ENCODE measurements at regions not wholly inside any gene's neighbourhood (a gene's known extent, or its start where the extent isn't known, plus 50 kb on each side); places are given as distances from the start of the nearest gene placed in this dataset.

DNA sequence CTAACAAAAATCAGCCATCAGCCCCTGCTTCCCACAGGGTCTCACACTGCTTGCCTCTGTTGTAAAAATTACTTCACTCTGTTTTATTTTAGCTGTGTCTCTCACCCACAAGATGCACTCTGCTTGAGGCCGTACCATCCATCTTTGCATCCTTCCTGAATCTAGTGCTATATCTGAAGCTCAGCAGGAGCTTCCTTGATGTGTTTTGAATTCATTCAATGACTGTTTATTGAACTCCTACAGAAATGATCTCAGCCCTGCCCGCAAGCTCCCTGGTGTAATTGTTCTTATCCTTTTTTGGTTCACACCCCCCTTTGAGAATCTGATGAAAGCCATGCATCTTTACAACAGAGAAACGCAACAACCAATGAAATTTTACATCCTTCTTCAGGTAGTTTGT lies 310.2 kb upstream of the ZC3H12C start:
- H3K4me1 ChIP-seq (ENCODE audit: control insufficient read depth, insufficient read depth, low read length, poor library complexity, severe bottlenecking) = no peaks in the 10 kb centered on the region
- no peak overlapping the region for H3K27ac Mint-ChIP-seq
- H3K4me1 Mint-ChIP-seq = peaks cover 0 to 3% (median 0%) of the 10 kb centered on the region in 4 donors
- peaks cover 4% of the 10 kb centered on the region for H3K27me3 Mint-ChIP-seq
- H3K4me3 Mint-ChIP-seq = no peak overlapping the region
- no peaks in the 10 kb centered on the region for H3K36me3 ChIP-seq (ENCODE audit: control insufficient read depth, insufficient read depth, low read length)
- no peaks in the 10 kb centered on the region for H3K36me3 Mint-ChIP-seq
- H3K4me3 ChIP-seq (ENCODE audit: low read depth, low read length) = no peak overlapping the region
- ATAC-seq (ENCODE audit: low read depth in 2 of 2) (no peak), DNase-seq (no peak)
- H3K9me3 Mint-ChIP-seq = peaks cover 0 to 2% (median 0%) of the 10 kb centered on the region in 7 donors
- H3K27me3 ChIP-seq (ENCODE audit: control insufficient read depth, insufficient read depth, low read length) = no peaks in the 10 kb centered on the region
- H3K9me3 ChIP-seq (ENCODE audit: control insufficient read depth in 2 of 2, low read length in 2 of 2) = no peaks in the 10 kb centered on the region
- no peak overlapping the region for H3K27ac ChIP-seq (ENCODE audit: insufficient read depth, low read length, poor library complexity, severe bottlenecking)

- no peak overlapping the region for H3K4me3 ChIP-seq (ENCODE audit: low read depth, low read length)
- Mint-ChIP-seq H3K36me3 (no peaks in the 10 kb centered on the region), H3K27me3 (peaks cover 4% of the 10 kb centered on the region), H3K4me3 (peak overlapping the region in 1 of 4 donors; percentile 38), H3K9me3 (peaks cover 0 to 2% (median 0%) of the 10 kb centered on the region in 7 donors), H3K4me1 (peaks cover 0 to 3% (median 0%) of the 10 kb centered on the region in 4 donors), H3K27ac (no peak overlapping the region)
- H3K27me3 ChIP-seq (ENCODE audit: control insufficient read depth, insufficient read depth, low read length) = no peaks in the 10 kb centered on the region
- no peaks in the 10 kb centered on the region for H3K36me3 ChIP-seq (ENCODE audit: control insufficient read depth, insufficient read depth, low read length)
- H3K9me3 ChIP-seq (ENCODE audit: control insufficient read depth in 2 of 2, low read length in 2 of 2) = no peaks in the 10 kb centered on the region
- ATAC-seq (ENCODE audit: low read depth in 2 of 2) = no peak
- H3K27ac ChIP-seq (ENCODE audit: insufficient read depth, low read length, poor library complexity, severe bottlenecking) = no peak overlapping the region
- H3K4me1 ChIP-seq (ENCODE audit: control insufficient read depth, insufficient read depth, low read length, poor library complexity, severe bottlenecking) = no peaks in the 10 kb centered on the region
- no peak for DNase-seq
These were observed 309.4 kb upstream of the ZC3H12C start for GRCh38 chr11:109783840-109784239.

DNA sequence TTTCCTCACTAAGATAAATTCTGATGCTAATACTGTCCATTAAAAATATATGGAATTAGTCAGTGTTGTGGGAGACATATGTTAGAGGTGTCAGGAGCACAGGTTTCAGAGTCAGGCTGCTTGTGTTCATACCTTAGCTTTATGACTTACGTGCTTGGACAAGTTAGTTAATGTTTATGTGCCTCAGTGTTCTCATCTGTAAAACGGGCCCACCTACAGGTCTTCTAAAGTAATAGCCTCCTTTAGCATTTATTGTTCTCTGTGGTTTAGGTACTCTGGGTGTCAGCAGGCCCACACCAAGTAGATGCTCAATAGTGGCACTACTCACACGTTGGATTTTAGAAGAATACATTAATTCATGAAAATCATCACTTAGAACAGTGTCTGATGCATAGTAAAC lies 308.7 kb upstream of the ZC3H12C start:
- Histone ChIP-seq H3K27me3 (ENCODE audit: control insufficient read depth, insufficient read depth, low read length) (no peaks in the 10 kb centered on the region), H3K9me3 (ENCODE audit: control insufficient read depth in 2 of 2, low read length in 2 of 2) (no peaks in the 10 kb centered on the region), H3K27ac (ENCODE audit: insufficient read depth, low read length, poor library complexity, severe bottlenecking) (no peak overlapping the region), H3K4me3 (ENCODE audit: low read depth, low read length) (no peak overlapping the region), H3K4me1 (ENCODE audit: control insufficient read depth, insufficient read depth, low read length, poor library complexity, severe bottlenecking) (no peaks in the 10 kb centered on the region), H3K36me3 (ENCODE audit: control insufficient read depth, insufficient read depth, low read length) (no peaks in the 10 kb centered on the region)
- H3K36me3 Mint-ChIP-seq = no peaks in the 10 kb centered on the region
- ATAC-seq (ENCODE audit: low read depth in 2 of 2) = no peak
- H3K4me3 Mint-ChIP-seq = no peak overlapping the region
- DNase-seq = no peak
- H3K27ac Mint-ChIP-seq = no peak overlapping the region
- peaks cover 0 to 2% (median 0%) of the 10 kb centered on the region in 7 donors for H3K9me3 Mint-ChIP-seq
- H3K4me1 Mint-ChIP-seq = peaks cover 0 to 3% (median 0%) of the 10 kb centered on the region in 4 donors
- H3K27me3 Mint-ChIP-seq = peaks cover 4% of the 10 kb centered on the region

DNA sequence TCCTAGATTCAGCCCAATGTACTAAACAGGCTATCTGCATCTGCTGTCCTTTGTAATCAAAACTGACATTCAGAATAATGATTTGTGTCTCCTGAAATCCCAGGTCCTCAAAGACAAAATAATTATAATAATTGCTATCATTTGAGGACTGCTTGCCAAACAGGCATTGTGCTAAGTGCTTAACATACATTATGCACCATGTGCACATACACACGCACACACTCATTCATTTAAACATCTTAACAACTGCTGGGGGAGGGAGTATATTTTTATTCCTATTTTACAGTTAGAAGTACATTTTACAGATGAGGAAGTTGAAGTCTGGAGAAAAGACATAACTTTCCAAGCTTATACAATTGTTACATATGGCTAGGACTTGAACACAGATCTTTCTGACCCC lies 308.0 kb upstream of the ZC3H12C start:
- H3K9me3 ChIP-seq (ENCODE audit: control insufficient read depth in 2 of 2, low read length in 2 of 2) = no peaks in the 10 kb centered on the region
- Mint-ChIP-seq H3K27ac (no peak overlapping the region), H3K9me3 (peaks cover 0 to 2% (median 0%) of the 10 kb centered on the region in 7 donors), H3K27me3 (peaks cover 4% of the 10 kb centered on the region), H3K36me3 (no peaks in the 10 kb centered on the region), H3K4me1 (peaks cover 0 to 3% (median 0%) of the 10 kb centered on the region in 4 donors), H3K4me3 (no peak overlapping the region)
- no peaks in the 10 kb centered on the region for H3K27me3 ChIP-seq (ENCODE audit: control insufficient read depth, insufficient read depth, low read length)
- DNase-seq = no peak
- H3K4me1 ChIP-seq (ENCODE audit: control insufficient read depth, insufficient read depth, low read length, poor library complexity, severe bottlenecking) = no peaks in the 10 kb centered on the region
- no peaks in the 10 kb centered on the region for H3K36me3 ChIP-seq (ENCODE audit: control insufficient read depth, insufficient read depth, low read length)
- no peak for ATAC-seq (ENCODE audit: low read depth in 2 of 2)
- H3K27ac ChIP-seq (ENCODE audit: insufficient read depth, low read length, poor library complexity, severe bottlenecking) = no peak overlapping the region
- H3K4me3 ChIP-seq (ENCODE audit: low read depth, low read length) = no peak overlapping the region

DNA sequence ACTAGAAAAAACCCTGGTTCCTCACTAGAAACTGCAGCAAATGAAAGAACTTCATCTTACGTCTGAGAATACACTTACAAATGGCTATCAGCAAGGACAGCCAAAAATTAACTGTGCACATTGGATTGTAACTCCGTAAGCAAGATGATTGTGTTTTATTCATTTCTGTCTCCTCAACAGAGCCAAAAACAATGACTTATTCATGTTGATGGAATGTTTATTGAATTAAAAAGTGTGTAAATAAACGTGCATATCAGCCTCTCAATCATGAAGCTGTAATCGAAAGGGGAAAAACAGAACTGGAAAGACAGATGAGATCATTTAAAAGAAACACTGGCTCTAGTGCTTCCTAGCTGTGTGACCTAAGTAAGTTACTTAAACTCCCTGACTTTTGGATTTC lies 307.5 kb upstream of the ZC3H12C start:
- Mint-ChIP-seq H3K9me3 (peaks cover 0 to 2% (median 0%) of the 10 kb centered on the region in 7 donors), H3K4me3 (no peak overlapping the region), H3K36me3 (no peaks in the 10 kb centered on the region), H3K27me3 (peaks cover 4% of the 10 kb centered on the region), H3K4me1 (peaks cover 0 to 3% (median 0%) of the 10 kb centered on the region in 4 donors), H3K27ac (no peak overlapping the region)
- H3K27ac ChIP-seq (ENCODE audit: insufficient read depth, low read length, poor library complexity, severe bottlenecking) = no peak overlapping the region
- no peak for DNase-seq
- no peak for ATAC-seq (ENCODE audit: low read depth in 2 of 2)
- H3K9me3 ChIP-seq (ENCODE audit: control insufficient read depth in 2 of 2, low read length in 2 of 2) = no peaks in the 10 kb centered on the region
- no peaks in the 10 kb centered on the region for H3K4me1 ChIP-seq (ENCODE audit: control insufficient read depth, insufficient read depth, low read length, poor library complexity, severe bottlenecking)
- no peaks in the 10 kb centered on the region for H3K27me3 ChIP-seq (ENCODE audit: control insufficient read depth, insufficient read depth, low read length)
- no peak overlapping the region for H3K4me3 ChIP-seq (ENCODE audit: low read depth, low read length)
- no peaks in the 10 kb centered on the region for H3K36me3 ChIP-seq (ENCODE audit: control insufficient read depth, insufficient read depth, low read length)

DNA sequence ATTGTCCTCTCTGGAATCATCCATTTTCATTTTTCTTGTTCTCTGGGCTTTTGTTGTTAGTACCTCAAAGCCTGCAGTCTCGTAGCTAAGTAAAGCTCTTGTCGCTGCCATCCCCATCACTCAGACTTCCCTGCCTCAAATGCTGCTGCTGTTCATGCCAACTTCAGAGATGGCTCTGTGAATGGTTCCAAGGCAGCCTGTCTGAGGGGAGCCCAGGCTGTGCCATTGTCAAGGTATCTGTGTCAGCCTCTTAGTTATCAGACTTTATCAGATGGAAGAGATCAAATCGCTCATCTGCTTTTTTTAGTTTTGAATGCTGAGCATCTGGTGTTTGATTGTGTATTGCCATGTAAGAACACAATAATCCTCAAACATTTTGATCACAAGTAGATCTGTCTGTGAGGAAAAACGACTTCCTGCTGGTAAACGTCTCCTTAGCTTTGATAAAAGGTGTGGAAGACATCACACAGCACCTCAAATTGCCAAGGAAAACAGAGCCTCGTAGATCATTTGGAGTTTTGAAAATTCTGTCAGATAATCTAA lies 304.2 kb upstream of the ZC3H12C start:
- Histone ChIP-seq H3K36me3 (ENCODE audit: control insufficient read depth, insufficient read depth, low read length) (no peaks in the 10 kb centered on the region), H3K4me1 (ENCODE audit: control insufficient read depth, insufficient read depth, low read length, poor library complexity, severe bottlenecking) (no peaks in the 10 kb centered on the region), H3K4me3 (ENCODE audit: low read depth, low read length) (no peak overlapping the region), H3K9me3 (ENCODE audit: control insufficient read depth in 2 of 2, low read length in 2 of 2) (no peaks in the 10 kb centered on the region), H3K27me3 (ENCODE audit: control insufficient read depth, insufficient read depth, low read length) (no peaks in the 10 kb centered on the region), H3K27ac (ENCODE audit: insufficient read depth, low read length, poor library complexity, severe bottlenecking) (no peak overlapping the region)
- H3K4me1 Mint-ChIP-seq = peaks cover 0 to under 1% (median 0%) of the 10 kb centered on the region in 4 donors
- H3K9me3 Mint-ChIP-seq = no peaks in the 10 kb centered on the region
- H3K36me3 Mint-ChIP-seq = no peaks in the 10 kb centered on the region
- ATAC-seq (ENCODE audit: low read depth in 2 of 2) (no peak), DNase-seq (no peak)
- H3K27ac Mint-ChIP-seq = no peak overlapping the region
- H3K27me3 Mint-ChIP-seq = peaks cover under 1% of the 10 kb centered on the region
- no peak overlapping the region for H3K4me3 Mint-ChIP-seq

- H3K9me3 Mint-ChIP-seq = no peaks in the 10 kb centered on the region
These were observed 303.3 kb upstream of the ZC3H12C start for GRCh38 chr11:109789901-109790300.

DNA sequence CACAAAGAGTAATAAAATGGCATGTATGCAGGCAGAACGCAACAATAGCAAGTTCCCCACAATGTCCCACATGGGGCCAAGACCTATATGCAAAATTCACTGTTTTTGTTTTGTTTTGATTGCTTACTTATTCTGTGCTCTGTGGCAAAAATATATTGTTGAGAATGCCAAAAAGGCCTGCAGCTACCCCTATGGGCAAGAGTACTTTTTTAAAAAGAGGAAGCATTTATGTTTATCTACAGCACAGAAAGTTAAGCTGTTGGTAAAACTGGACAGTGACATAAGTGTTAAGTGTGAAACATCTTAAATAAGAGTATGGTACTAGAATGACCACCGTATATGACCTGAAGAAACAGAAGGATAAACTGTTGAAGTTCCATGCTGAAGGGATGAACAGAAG lies 301.9 kb upstream of the ZC3H12C start:
- Mint-ChIP-seq H3K4me1 (no peaks in the 10 kb centered on the region), H3K27me3 (no peaks in the 10 kb centered on the region), H3K4me3 (no peak overlapping the region), H3K9me3 (no peaks in the 10 kb centered on the region), H3K27ac (no peak overlapping the region), H3K36me3 (no peaks in the 10 kb centered on the region)
- no peaks in the 10 kb centered on the region for H3K27me3 ChIP-seq (ENCODE audit: control insufficient read depth, insufficient read depth, low read length)
- H3K4me1 ChIP-seq (ENCODE audit: control insufficient read depth, insufficient read depth, low read length, poor library complexity, severe bottlenecking) = no peaks in the 10 kb centered on the region
- no peak for DNase-seq
- no peak for ATAC-seq (ENCODE audit: low read depth in 2 of 2)
- no peak overlapping the region for H3K27ac ChIP-seq (ENCODE audit: insufficient read depth, low read length, poor library complexity, severe bottlenecking)
- H3K9me3 ChIP-seq (ENCODE audit: control insufficient read depth in 2 of 2, low read length in 2 of 2) = no peaks in the 10 kb centered on the region
- no peaks in the 10 kb centered on the region for H3K36me3 ChIP-seq (ENCODE audit: control insufficient read depth, insufficient read depth, low read length)
- no peak overlapping the region for H3K4me3 ChIP-seq (ENCODE audit: low read depth, low read length)

More at GRCh38 chr11:109789901-109790300, 303.3 kb upstream of the ZC3H12C start:
- Histone ChIP-seq H3K36me3 (ENCODE audit: control insufficient read depth, insufficient read depth, low read length) (no peaks in the 10 kb centered on the region), H3K9me3 (ENCODE audit: control insufficient read depth in 2 of 2, low read length in 2 of 2) (no peaks in the 10 kb centered on the region), H3K4me3 (ENCODE audit: low read depth, low read length) (no peak overlapping the region), H3K27me3 (ENCODE audit: control insufficient read depth, insufficient read depth, low read length) (no peaks in the 10 kb centered on the region), H3K4me1 (ENCODE audit: control insufficient read depth, insufficient read depth, low read length, poor library complexity, severe bottlenecking) (no peaks in the 10 kb centered on the region), H3K27ac (ENCODE audit: insufficient read depth, low read length, poor library complexity, severe bottlenecking) (no peak overlapping the region)
- no peak for ATAC-seq (ENCODE audit: low read depth in 2 of 2)
- Mint-ChIP-seq H3K27me3 (no peaks in the 10 kb centered on the region), H3K36me3 (no peaks in the 10 kb centered on the region), H3K4me1 (no peaks in the 10 kb centered on the region), H3K27ac (no peak overlapping the region), H3K4me3 (no peak overlapping the region)
- DNase-seq = no peak

Data from CD4-positive, CD25-positive, alpha-beta regulatory T cell (primary cell).